Embryonic facial prominence (tissue), 1 donor: ENCODE measurements at regions not wholly inside any gene's neighbourhood (a gene's known extent, or its start where the extent isn't known, plus 50 kb on each side); places are given as distances from the start of the nearest gene placed in this dataset.
"Not testable (repeated sequence)": the region's sequence is repeated elsewhere in the genome, so short reads cannot be mapped to it uniquely, and the experiment has no call there.

Source experiments
- DNase-seq: peaks from one replicate; pipeline ENCODE4 v3.0.0-alpha.2; 2016; ENCODE audit errors: extremely low spot score

DNA sequence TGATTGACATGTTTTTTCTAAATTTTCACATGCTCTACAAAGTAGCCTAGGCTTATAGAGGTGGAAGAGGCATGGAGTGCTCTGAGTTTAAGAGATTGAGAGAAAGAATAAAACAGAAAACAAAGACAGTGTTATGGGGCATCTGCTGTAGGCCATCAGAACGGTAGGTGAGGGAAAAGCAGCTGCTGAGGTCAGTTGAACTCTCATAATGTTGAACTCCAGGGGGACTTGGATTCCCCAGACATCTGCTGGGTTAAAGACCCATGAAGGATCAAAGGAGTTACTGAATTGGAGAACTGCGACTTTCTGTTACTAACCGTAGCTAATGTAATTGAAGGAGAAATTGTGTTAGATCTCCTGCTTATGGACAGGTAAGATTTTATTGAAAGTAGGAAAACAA, 333.9 kb downstream of the TFAP2B start:
- no peak for DNase-seq

DNA sequence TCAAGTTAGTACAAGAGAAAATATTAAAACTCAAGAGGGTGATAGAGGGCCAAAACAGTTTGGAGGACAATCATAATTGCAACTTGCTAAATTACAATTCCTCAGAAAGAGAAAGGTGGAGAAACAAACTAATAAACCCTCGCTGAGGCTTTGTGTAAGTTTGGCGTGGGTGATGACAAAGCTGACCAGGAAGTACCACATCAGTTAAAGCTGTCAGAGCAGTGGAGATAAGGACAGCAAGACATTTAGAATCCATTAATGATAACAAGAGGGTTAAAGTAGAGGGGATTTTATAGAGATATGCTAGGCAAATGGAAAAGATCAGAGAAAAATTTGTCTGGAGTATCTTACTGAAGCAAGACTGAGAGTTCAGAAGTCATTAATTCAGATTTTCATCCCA, 334.4 kb downstream of the TFAP2B start:
- no peak for DNase-seq

DNA sequence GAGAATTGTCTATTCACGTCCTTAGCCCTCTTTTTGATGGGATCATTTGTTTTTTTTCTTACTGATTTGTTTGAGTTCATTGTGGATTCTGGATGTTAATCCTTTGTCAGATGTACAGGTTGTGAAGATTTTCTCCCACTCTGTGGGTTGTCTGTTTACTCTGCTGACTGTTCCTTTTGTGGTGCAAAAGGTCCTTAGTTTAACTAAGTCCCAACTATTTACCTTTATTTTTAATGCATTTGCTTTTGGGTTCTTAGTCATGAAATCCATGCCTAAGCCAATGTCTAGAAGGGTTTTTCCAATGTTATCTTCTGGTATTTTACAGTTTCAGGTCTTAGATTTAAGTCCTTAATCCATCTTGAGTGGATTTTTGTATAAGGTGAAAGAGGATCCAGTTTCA, 336.3 kb downstream of the TFAP2B start:
- not testable (repeated sequence) for DNase-seq

DNA sequence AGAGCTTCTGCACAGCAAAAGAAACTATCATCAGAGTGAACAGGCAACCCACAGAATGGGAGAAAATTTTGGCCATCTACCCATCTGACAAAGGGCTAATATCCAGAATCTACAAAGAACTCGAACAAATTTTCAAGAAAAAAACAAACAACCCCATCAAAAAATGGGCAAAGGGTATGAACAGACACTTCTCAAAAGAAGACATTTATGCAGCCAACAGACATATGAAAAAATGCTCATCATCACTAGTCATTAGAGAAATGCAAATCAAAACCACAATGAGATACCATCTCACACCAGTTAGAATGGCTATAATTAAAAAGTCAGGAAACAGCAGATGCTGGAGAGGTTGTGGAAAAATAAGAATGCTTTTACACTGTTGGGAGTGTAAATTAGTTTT, 340.6 kb downstream of the TFAP2B start:
- DNase-seq, result not testable (repeated sequence)

DNA sequence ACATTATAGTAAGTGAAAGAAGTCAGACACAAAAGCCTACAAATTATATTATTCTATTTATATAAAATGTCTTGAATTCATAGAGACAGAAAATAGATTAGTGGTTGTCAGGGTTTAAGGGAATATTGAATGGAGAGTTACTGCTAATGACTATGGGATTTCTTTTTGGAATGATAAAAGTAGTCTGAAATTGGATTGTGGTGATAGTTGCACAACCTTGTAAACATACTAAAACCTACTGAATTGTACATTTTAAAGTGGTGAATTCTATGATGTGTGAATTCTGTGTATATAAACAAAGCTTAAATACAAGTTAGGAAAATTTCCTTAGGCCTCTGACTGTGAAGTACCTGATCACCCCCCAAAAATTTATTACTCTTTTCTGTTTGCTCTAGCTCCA, 343.1 kb downstream of the TFAP2B start:
- no peak for DNase-seq

DNA sequence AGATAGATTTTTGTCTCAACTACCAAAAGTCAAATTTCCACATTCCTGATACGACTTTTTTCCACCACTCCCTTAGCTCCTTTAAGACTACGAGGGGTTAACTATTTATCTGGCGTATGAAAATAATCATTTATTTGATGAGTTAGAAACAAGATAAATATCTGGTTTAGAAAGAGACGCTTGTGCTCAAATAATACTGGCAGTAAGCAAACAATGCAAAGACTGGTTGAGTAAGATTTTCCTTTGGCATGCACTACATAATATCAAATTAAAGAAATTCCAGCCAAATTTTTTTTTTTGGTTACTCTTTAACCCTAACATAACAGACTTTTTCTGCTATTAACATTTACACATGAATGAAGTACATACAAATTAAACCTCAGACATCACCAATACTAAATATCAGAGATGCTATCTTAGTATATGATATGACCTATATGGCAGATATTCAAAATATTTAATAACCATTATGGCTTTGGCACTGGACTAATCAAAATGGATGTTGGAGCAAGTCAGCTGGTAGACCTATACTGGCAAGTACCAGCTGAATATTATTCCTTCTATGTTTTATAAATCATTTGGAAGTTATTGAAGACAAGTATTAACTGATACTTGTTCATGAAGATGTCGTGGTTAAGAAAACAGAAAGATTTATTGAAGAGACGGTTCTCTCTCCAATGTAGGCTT, 345.3 kb downstream of the TFAP2B start:
- DNase-seq, result no peak

DNA sequence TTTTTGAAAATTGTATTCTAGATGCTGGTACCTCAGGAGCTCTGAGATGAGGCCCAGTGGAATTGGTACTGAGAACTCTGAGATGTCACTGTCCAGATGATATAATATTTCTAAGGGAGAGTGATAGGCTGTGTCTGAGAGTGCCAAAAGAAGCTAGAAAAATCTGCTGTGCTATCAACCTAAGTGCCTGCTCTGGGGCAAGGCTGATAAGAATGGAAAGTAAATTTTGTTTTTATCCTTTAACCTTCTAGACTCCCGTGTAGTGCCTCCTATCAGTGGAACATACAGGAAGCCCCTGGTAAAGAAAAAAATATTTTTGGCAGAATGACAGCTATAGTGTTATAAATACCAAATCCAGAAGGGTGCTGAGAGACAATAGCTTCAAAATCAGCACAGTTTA, 348.2 kb downstream of the TFAP2B start:
- DNase-seq, result no peak

DNA sequence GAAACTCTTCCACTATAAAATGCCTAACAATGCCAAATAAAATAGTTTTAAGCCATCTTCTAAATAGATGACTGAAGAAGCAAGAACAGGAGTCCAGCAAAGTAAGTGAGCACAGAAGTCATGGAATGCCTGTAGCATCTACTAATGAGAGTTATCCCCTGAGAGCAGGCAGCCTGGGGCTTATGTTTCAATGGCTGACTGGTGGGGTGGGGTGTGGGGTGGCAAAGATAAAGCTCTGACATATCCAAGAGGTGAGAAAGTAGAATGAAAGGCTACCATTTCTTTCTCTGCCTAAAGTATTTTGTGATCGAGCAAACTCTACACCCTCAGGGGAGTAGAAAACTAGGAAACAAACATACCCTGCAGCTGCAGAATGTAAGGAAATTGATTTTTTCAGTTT, 348.8 kb downstream of the TFAP2B start:
- DNase-seq, result no peak

DNA sequence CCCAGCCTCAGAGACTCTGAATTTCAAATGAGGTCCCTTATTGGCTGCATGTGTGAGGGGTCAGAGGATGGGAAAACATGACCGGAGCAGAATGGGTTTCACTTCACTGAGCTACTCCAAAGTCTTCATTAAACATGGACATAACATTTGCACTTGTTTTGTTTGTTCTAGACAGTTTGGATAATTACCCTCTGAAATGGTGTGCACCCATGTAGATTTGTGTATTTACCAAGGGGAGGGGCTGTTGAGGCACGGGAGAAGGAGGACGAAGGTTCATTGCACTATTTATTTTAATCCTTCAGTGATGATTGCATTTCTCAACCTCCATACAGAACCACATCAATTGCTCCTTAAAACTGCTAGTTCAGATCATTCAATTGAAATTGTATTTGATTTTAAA, 364.2 kb downstream of the TFAP2B start:
- no peak for DNase-seq

DNA sequence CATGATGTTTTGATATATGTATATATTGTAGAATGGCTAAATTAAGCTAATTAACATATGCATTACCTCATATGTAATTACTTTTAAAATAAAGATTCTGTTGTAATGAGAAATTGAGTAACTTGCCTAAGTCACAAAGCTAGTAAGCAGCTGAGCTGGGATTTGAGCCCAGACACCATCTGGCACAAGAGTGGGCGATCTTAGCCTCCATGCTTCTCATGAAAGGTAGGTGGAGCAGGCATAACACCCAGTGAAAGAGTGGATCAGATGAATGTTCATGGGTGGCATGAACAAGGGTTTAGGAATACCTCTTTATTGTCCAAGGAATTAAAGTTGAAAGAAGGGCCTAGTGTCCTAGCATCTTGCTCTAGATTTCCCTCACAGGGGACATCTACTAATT, 365.4 kb downstream of the TFAP2B start:
- DNase-seq, result no peak

DNA sequence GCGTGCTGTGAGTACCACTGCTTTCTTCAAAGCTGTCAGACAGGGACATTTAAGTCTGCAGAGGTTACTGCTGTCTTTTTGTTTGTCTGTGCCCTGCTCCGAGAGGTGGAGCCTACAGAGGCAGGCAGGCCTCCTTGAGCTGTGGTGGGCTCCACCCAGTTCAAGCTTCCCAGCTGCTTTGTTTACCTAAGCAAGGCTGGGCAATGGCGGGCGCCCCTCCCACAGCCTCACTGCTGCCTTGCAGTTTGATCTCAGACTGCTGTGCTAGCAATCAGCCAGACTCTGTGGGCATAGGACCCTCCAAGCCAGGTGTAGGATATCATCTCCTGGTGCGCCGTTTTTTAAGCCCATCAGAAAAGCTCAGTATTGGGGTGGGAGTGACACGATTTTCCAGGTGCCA, 374.5 kb downstream of the TFAP2B start:
- not testable (repeated sequence) for DNase-seq

DNA sequence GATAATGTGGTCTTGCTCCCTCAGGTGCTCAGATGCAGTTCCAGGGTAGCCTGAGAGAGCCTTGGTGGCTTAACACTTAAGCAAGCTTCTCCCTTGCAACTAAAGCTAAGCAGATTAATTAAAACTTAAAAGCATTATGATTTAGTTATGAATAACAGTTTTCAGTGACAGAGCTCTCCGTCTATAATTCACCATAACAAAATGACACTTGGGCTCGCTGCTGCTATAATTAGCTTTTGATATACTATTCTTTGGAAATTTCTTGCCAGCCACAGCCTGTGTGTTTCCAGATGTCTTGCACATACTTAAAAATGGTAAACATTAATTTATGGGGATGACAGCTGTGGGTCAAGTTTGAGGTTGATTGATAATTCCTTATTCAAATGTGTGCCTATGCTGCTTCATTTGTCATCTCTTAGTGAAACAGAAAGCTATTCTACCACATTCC, 380.5 kb downstream of the TFAP2B start:
- DNase-seq, result no peak

DNA sequence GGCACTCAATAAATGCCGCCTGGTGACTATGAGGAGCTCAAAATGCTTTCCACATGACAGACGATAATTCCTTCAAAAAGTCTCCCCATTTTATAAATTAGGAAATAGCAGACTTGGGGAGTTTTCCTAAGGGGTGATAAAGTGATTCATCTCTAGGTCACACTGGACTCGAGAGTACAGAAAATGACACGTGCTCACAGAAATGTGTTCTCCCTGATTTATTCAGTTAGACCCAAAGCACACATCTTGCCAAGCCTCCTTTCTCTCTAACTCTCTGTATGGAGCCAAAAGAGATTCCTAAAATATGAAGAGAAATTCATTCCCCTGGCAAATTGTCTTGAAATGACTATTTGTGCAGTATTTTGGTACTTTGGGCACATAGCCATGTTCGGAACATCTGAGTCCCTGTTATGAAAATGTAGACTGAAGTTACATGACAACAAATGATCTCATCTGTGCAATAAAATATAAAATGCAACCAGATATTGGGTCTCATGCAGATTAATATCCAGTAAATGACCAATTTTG, 381.1 kb downstream of the TFAP2B start:
- no peak for DNase-seq

DNA sequence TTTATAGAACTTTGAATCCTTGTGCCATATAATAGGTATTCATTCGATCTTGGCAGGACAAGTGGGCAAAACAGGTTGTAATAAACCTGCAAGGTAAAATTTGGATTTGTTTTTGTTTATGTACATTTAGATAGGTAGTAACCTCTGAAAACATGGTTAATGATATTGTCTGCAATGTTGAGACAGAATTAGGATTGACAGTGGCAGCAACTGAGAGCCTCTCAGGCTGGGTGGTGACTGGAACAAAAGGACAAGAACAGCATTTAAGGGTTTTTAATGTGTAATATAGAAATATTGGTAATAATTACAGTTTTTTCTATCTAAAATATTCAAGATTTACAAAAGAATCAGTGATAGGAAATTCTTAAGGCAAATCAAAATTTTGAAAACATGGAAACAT, 382.0 kb downstream of the TFAP2B start:
- DNase-seq, result no peak

DNA sequence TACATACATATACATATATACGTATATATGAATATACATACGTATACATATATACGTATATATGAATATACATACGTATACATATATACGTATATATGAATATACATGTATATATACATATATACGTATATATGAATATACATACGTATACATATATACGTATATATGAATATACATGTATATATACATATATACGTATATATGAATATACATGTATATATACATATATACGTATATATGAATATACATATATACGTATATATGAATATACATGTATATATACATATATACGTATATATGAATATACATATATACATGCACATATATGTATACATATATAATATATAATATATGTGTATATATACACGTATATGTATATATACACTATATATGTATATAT, 384.0 kb downstream of the TFAP2B start:
- DNase-seq, result not testable (repeated sequence)

DNA sequence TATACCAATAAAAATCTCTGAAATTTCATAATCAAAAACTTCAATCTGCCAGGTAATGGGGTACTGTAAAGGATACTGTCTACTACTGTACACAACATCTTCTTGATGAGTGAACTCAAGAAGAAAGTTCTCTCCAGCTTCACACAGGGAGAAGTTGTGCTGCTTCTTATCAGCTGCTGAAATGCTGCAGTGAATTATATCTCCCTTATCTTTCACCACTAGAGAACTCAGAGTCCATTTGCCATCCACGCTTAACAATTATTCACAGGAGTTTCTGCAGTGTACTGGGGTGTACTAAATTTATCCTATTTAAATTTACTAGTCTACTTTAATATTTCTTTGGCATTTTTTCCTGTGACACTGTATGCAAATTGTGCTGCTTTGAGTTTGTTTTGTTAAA, 384.8 kb downstream of the TFAP2B start:
- DNase-seq, result no peak

DNA sequence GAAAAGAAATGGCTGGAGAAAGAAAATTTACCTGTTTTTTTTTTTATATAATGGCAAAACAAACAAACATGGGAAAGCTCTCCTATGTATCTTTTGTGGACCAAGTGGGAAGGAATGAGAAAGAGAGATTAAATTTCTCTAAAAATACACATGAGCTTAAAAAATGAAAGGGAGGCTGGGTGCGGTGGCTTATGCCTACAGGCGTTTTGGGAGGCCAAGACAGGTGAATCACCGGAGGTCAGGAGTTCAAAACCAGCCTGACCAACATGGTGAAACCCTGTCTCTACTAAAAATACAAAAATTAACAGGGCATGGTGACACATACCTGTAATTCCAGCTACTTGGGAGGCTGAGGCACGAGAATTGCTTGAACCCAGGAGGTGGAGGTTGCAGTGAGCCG, 388.0 kb downstream of the TFAP2B start:
- not testable (repeated sequence) for DNase-seq

DNA sequence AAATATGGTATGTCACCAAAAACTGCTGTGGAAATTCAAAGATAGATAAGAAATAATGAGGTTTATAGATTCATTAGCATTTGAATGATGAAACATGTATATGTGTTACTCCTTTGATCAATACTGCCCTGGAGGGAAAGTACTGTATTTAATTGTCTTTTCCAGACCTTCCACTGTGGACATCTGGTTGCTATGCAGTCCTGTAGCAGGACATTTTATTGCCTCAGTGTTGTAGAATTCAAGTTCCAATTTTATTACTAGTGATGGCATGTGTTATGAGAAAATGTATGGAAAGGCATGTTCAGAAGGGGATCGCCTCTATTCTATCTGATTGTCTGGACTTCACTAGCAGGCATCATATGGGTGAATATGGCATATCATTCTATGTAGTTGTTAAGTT, 391.0 kb downstream of the TFAP2B start:
- DNase-seq, result no peak

DNA sequence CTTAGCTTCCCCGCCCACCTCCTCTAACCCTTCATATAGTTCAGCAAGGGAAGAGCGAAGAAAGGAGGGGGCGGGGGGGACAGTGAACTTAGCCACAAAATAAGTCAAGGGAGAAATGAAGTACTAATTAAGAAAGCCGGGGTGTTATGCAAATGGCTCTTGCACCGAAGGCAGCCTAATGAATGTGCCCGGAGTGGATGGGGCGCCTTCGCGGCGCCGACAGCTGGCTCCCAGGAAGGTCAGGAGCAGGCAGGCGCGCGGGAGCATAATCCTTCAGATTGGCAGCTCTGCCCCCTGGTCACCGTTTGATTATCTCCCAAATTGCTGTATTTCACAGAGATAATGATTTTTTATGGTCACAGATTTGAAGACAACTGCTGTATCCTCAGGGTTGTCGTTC, 395.1 kb downstream of the TFAP2B start:
- DNase-seq, result no peak

DNA sequence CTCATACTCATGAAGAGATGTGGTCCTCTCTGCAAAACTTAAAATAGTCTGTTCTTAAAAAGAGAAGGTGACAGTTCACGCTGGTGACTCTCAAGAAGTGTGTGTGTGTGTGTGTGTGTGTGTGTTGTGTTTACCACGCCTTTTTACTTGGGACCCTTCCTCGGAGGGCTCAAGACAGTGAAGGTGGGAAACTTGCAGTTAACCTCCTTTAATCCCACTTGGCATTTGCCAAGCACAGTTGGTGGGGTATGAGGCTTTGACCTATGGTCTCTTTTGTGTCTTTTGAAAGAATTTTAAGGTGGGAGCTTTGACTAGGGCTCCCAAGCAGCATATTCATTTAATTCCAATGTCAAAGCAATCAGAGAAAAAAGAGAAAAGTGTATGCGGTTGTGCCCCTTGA, 395.8 kb downstream of the TFAP2B start:
- no peak for DNase-seq

DNA sequence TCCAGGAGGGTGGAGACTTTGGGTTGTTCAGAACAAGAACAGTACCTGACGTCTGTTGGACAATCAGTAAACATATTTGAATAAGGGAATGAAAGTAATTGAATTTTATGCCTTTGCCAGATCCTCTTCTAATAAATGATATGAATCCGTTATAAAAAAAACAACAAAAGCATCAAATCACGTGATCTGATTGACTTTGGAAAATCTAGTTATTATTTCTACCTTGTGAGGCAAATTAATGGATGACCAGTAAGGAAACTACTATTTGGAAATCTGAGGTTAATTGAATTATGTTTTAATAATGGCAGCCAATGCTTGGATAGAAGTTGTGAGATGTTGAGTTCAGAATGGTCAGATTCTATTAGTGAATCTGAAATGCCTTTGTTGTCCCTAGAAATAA, 399.5 kb downstream of the TFAP2B start:
- DNase-seq, result no peak

DNA sequence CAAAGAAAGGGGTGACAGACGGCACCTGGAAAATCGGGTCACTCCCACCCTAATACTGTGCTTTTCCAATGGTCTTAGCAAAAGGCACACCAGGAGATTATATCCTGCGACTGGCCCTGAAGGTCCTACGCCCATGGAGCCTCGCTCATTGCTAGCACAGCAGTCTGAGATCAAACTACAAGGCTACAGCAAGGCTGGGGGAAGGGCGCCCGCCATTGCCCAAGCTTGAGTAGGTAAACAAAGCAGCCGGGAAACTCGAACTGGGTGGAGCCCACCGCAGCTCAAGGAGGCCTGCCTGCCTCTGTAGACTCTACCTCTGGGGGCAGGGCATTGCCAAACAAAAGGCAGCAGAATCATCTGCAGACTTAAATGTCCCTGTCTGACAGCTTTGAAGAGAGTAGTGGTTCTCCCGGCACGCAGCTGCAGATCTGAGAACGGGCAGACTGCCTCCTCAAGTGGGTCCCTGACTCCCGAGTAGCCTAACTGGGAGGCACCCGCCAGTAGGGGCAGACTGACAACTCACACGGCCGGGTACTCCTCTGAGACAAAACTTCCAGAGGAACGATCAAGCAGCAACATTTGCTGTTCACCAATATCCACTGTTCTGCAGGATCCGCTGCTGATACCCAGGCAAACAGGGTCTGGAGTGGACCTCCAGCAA, 406.0 kb downstream of the TFAP2B start:
- not testable (repeated sequence) for DNase-seq

DNA sequence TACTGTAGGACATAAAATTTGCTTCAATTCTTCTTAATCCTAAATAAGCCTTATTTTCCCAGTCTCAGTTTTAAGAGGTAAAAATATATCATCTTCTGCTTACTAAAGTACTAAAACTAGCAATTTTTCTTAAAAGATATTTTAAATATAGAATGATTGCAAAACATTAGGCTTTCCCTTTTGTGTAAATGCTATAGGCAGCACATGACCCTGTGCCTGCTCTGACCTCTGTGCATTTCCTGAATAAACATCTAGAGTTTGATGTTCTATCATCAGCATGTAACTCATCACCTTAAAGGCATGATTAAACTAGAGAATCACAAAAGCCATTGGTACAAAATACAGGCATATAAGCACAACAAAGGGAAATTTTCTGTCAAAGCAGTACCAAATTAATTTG, 422.7 kb downstream of the TFAP2B start:
- no peak for DNase-seq
